Breast epithelium (tissue), 4 donors: ENCODE measurements at regions not wholly inside any gene's neighbourhood (a gene's known extent, or its start where the extent isn't known, plus 50 kb on each side); places are given as distances from the start of the nearest gene placed in this dataset.
A peak's percentile ranks its signal among the peaks of the same experiment; 100 is the strongest.

ENCODE experiments used
- DNase-seq, 2 donors: peaks; one replicate each; pipeline ENCODE4 v3.0.0-alpha.2; 2019; ENCODE audit warnings: low spot score in 2 of 2
- H3K27ac ChIP-seq, 2 donors: fragments of 200-600 bp; sonication (generic) in 1 of 2; one replicate each; pipeline ENCODE4 v1.5.1; 2016 to 2019; ENCODE audit warnings: mild to moderate bottlenecking in 1 of 2
- H3K27me3 ChIP-seq, 2 donors: fragments of 200-600 bp; sonication (generic) in 1 of 2; one replicate each; pipeline versions ENCODE4 v1.5.1 to v1.6.0; 2017 to 2019; ENCODE audit warnings: control low read depth in 1 of 2, mild to moderate bottlenecking in 1 of 2
- H3K36me3 ChIP-seq: fragments of 200-600 bp; one replicate; pipeline ENCODE4 v1.5.1; 2019
- H3K4me1 ChIP-seq, 2 donors: fragments of 200-600 bp; sonication (generic); one replicate each; pipeline ENCODE4 v1.5.1; 2016 to 2019; ENCODE audit warnings: control low read depth in 1 of 2
- H3K4me3 ChIP-seq, 3 donors: fragments of 200-600 bp; sonication (generic); 1 replicate in 2 of 3; 2 replicates in 1 of 3; pipeline ENCODE4 v1.5.1; 2016 to 2019; ENCODE audit warnings: mild to moderate bottlenecking in 3 of 3, moderate library complexity in 2 of 3
- H3K9me3 ChIP-seq, 2 donors: fragments of 200-600 bp; sonication (generic) in 1 of 2; one replicate each; pipeline ENCODE4 v1.5.1; 2016 to 2019; ENCODE audit warnings: control low read depth in 1 of 2
- CTCF ChIP-seq, 3 donors: fragments of 450-650 bp; IDR thresholded peaks; one replicate each; pipeline ENCODE4 v1.5.1; 2016 to 2017; ENCODE audit warnings: antibody characterized with exemption in 3 of 3, mild to moderate bottlenecking in 3 of 3, moderate library complexity in 3 of 3
- POLR2A ChIP-seq: fragments of 450-650 bp; IDR thresholded peaks from one replicate; pipeline ENCODE4 v1.6.1; 2016; ENCODE audit warnings: antibody characterized with exemption, mild to moderate bottlenecking, moderate library complexity
- POLR2AphosphoS5 ChIP-seq, 3 donors: sonication (generic); formaldehyde crosslinking; IDR thresholded peaks; one replicate each; pipeline ENCODE4 v1.6.1; 2017; ENCODE audit warnings: antibody characterized with exemption in 3 of 3
- intact Hi-C: fragments of 100-400 bp; cut with DNase I; formaldehyde crosslinking; loops from one replicate; pipeline ENCODE4 v1.15.1; 2023; ENCODE audit warnings: low total_unique reads

- no peaks in the 10 kb centered on the region for H3K36me3 ChIP-seq
- intact Hi-C loops, result no loop called here
- no peaks in the 10 kb centered on the region for H3K27me3 ChIP-seq
These were observed 53.4 kb downstream of the GAS1 start for GRCh38 chr9:86893811-86894490.

GRCh38 chr9:86892576-86892975, 54.7 kb downstream of the GAS1 start:
- Histone ChIP-seq H3K4me3 (no peak overlapping the region), H3K27ac (no peak overlapping the region), H3K4me1 (no peaks in the 10 kb centered on the region), H3K27me3 (no peaks in the 10 kb centered on the region), H3K36me3 (no peaks in the 10 kb centered on the region), H3K9me3 (no peaks in the 10 kb centered on the region)
- no peak for TF ChIP-seq CTCF (IDR thresholded peaks at IDR 0.05)
- TF ChIP-seq POLR2A, result no peak
- TF ChIP-seq POLR2AphosphoS5 (IDR thresholded peaks at IDR 0.05), result no peak
- DNase-seq, result no peak
- intact Hi-C loops, result no loop called here

More at GRCh38 chr9:86893811-86894490, 53.4 kb downstream of the GAS1 start:
- Histone ChIP-seq H3K27ac (peak overlapping the region; percentile 59 to 70), H3K4me3 (no peak overlapping the region), H3K9me3 (no peaks in the 10 kb centered on the region), H3K4me1 (no peaks in the 10 kb centered on the region)
- TF ChIP-seq POLR2A (no peak), POLR2AphosphoS5 (IDR thresholded peaks at IDR 0.05) (no peak), CTCF (IDR thresholded peaks at IDR 0.05) (no peak)
- no peak for DNase-seq

- DNase-seq, result no peak
- H3K27me3 ChIP-seq, result no peaks in the 10 kb centered on the region
- TF ChIP-seq POLR2AphosphoS5 (IDR thresholded peaks at IDR 0.05) (no peak), POLR2A (no peak), CTCF (IDR thresholded peaks at IDR 0.05) (no peak)
- intact Hi-C loops, result no loop called here
- H3K36me3 ChIP-seq, result no peaks in the 10 kb centered on the region
- H3K27ac ChIP-seq, result no peak overlapping the region
- no peaks in the 10 kb centered on the region for H3K9me3 ChIP-seq
- H3K4me3 ChIP-seq, result no peak overlapping the region
- no peaks in the 10 kb centered on the region for H3K4me1 ChIP-seq
These were observed 55.3 kb downstream of the GAS1 start for GRCh38 chr9:86891886-86892437.

GRCh38 chr9:86891091-86891490, 56.2 kb downstream of the GAS1 start:
- Histone ChIP-seq H3K27ac (no peak overlapping the region), H3K4me3 (no peak overlapping the region), H3K9me3 (no peaks in the 10 kb centered on the region), H3K4me1 (no peaks in the 10 kb centered on the region), H3K27me3 (no peaks in the 10 kb centered on the region), H3K36me3 (no peaks in the 10 kb centered on the region)
- no peak for DNase-seq
- intact Hi-C loops, result no loop called here
- TF ChIP-seq POLR2A, result no peak

- Histone ChIP-seq H3K4me3 (no peak overlapping the region), H3K27ac (no peak overlapping the region), H3K36me3 (no peaks in the 10 kb centered on the region), H3K27me3 (no peaks in the 10 kb centered on the region), H3K4me1 (no peaks in the 10 kb centered on the region), H3K9me3 (no peaks in the 10 kb centered on the region)
- DNase-seq, result no peak
- TF ChIP-seq CTCF (IDR thresholded peaks at IDR 0.05), result no peak
- TF ChIP-seq POLR2A, result no peak
- TF ChIP-seq POLR2AphosphoS5 (IDR thresholded peaks at IDR 0.05), result no peak
- intact Hi-C loops, result no loop called here
These were observed 62.1 kb downstream of the GAS1 start for GRCh38 chr9:86885232-86885631.
